H1 (cell line): ENCODE measurements at regions not wholly inside any gene's neighbourhood (a gene's known extent, or its start where the extent isn't known, plus 50 kb on each side); places are given as distances from the start of the nearest gene placed in this dataset.

Experiments used
- CTCF ChIA-PET: fragments of 300-600 bp; sonication (Branson Sonifier 250); formaldehyde crosslinking; loops from one replicate; lab custom pipeline; 2021; ENCODE audit not compliant: partially characterized antibody; lab: Charles Lee
- POLR2A ChIA-PET: fragments of 300-600 bp; sonication (Branson Sonifier 250); formaldehyde crosslinking; loops from one replicate; lab custom pipeline; 2021; ENCODE audit warnings: inconsistent platforms; ENCODE audit not compliant: partially characterized antibody; lab: Charles Lee
- DNase-seq, 2 experiments: peaks; one replicate each; pipeline versions ENCODE4 v3.0.0 to v3.0.0-alpha.2; 2010 to 2022; ENCODE audit warnings: low spot score in 2 of 2, low read depth in 1 of 2, mixed read lengths in 1 of 2
- FAIRE-seq: peaks from 2 replicates; lab custom pipeline; 2011; peaks lifted over from hg19 to GRCh38; lab: Jason Lieb, UNC
- H2AFZ ChIP-seq: 2 replicates; pipeline ENCODE4 v1.8.1; 2012; ENCODE audit warnings: low read length, inconsistent platforms
- H2AK5ac ChIP-seq: 2 replicates; pipeline ENCODE4 v1.6.1; 2013; ENCODE audit warnings: low read depth, low read length
- H2BK120ac ChIP-seq: replicated peaks from 2 replicates; pipeline ENCODE3; 2013; ENCODE audit warnings: low read depth, low read length, inconsistent platforms
- H2BK12ac ChIP-seq: 2 replicates; pipeline ENCODE4 v1.6.1; 2013; ENCODE audit warnings: low read depth, low read length
- H2BK15ac ChIP-seq: 2 replicates; pipeline ENCODE4 v1.6.1; 2013; ENCODE audit warnings: low read length
- H2BK20ac ChIP-seq: 2 replicates; pipeline ENCODE4 v1.6.1; 2013; ENCODE audit warnings: low read length
- H2BK5ac ChIP-seq: 2 replicates; pipeline ENCODE4 v1.6.1; 2013; ENCODE audit warnings: low read depth, low read length
- H3K14ac ChIP-seq: 2 replicates; pipeline ENCODE4 v1.6.1; 2013; ENCODE audit warnings: inconsistent platforms; ENCODE audit not compliant: insufficient read length
- H3K18ac ChIP-seq: 2 replicates; pipeline ENCODE4 v1.6.1; 2013; ENCODE audit warnings: low read length; ENCODE audit errors: extremely low read depth
- H3K23ac ChIP-seq: 2 replicates; pipeline ENCODE4 v1.6.1; 2013; ENCODE audit warnings: inconsistent platforms; ENCODE audit not compliant: insufficient read length
- H3K23me2 ChIP-seq: 2 replicates; pipeline ENCODE4 v1.6.1; 2013; ENCODE audit warnings: low read depth, low read length
- H3K27ac ChIP-seq: 2 replicates; pipeline ENCODE4 v1.6.1; 2011; ENCODE audit warnings: low read depth, low read length, inconsistent platforms
- H3K27me3 ChIP-seq, 4 experiments: replicated peaks in 1 of 4; 1 replicate in 1 of 4; 2 replicates in 3 of 4; pipeline versions ENCODE4 v1.6.1 to v1.8.1; 2011 to 2013; ENCODE audit warnings: low read length in 3 of 4, mild to moderate bottlenecking in 3 of 4, inconsistent platforms in 2 of 4, mixed read lengths in 2 of 4, moderate library complexity in 1 of 4; ENCODE audit not compliant: control insufficient read depth in 3 of 4, insufficient read depth in 3 of 4; ENCODE audit errors: extremely low read depth in 1 of 4
- H3K36me3 ChIP-seq, 4 experiments: 2 replicates each; pipeline versions ENCODE4 v1.6.1 to v1.8.1; 2011 to 2013; ENCODE audit warnings: mild to moderate bottlenecking in 4 of 4, low read length in 3 of 4, moderate library complexity in 2 of 4, control low read depth in 1 of 4, inconsistent platforms in 1 of 4; ENCODE audit not compliant: insufficient read depth in 4 of 4, control insufficient read depth in 2 of 4
- H3K4ac ChIP-seq: replicated peaks from 2 replicates; pipeline ENCODE3; 2013; ENCODE audit warnings: low read length, low read depth, mixed read lengths, inconsistent platforms; ENCODE audit not compliant: insufficient read length
- H3K4me1 ChIP-seq, 4 experiments: replicated peaks in 1 of 4; 1 replicate in 1 of 4; 2 replicates in 3 of 4; pipeline versions ENCODE4 v1.6.1 to v1.8.1; 2011 to 2013; ENCODE audit warnings: low read length in 3 of 4, inconsistent platforms in 2 of 4, mixed read lengths in 1 of 4; ENCODE audit not compliant: insufficient read depth in 4 of 4, control insufficient read depth in 3 of 4
- H3K4me2 ChIP-seq, 2 experiments: 2 replicates each; pipeline versions ENCODE4 v1.6.1 to v1.8.1; 2011 to 2013; ENCODE audit warnings: low read depth in 2 of 2, low read length in 2 of 2, control low read depth in 1 of 2, inconsistent platforms in 1 of 2, mild to moderate bottlenecking in 1 of 2; ENCODE audit not compliant: insufficient read depth in 1 of 2
- H3K4me3 ChIP-seq, 4 experiments: fragments of 200-600, 300-600 bp in 1 of 4; sonication (generic), shearing (Covaris generic), sonication (Bioruptor Twin) in 1 of 4; 2 replicates each; pipeline versions ENCODE4 v1.5.1 to v1.8.1; 2011 to 2016; ENCODE audit warnings: low read length in 4 of 4, low read depth in 3 of 4, control low read depth in 2 of 4, inconsistent platforms in 2 of 4, mild to moderate bottlenecking in 2 of 4, mixed read lengths in 1 of 4, moderate library complexity in 1 of 4; ENCODE audit not compliant: insufficient read depth in 2 of 4; ENCODE audit errors: extremely low read depth in 1 of 4
- H3K56ac ChIP-seq: replicated peaks from 2 replicates; pipeline ENCODE3; 2013; ENCODE audit warnings: low read depth, mild to moderate bottlenecking, mixed read lengths, low read length, inconsistent platforms; ENCODE audit not compliant: insufficient read length
- H3K79me1 ChIP-seq: 2 replicates; pipeline ENCODE4 v1.6.1; 2013; ENCODE audit warnings: low read depth, low read length, control low read depth
- H3K79me2 ChIP-seq, 2 experiments: 2 replicates each; pipeline versions ENCODE4 v1.6.1 to v1.8.1; 2012 to 2013; ENCODE audit warnings: low read length in 2 of 2, mild to moderate bottlenecking in 2 of 2, inconsistent platforms in 1 of 2; ENCODE audit not compliant: insufficient read depth in 2 of 2, control insufficient read depth in 1 of 2
- H3K9ac ChIP-seq, 4 experiments: replicated peaks in 1 of 4; 1 replicate in 1 of 4; 2 replicates in 3 of 4; pipeline versions ENCODE4 v1.6.1 to v1.8.1; 2011 to 2013; ENCODE audit warnings: low read depth in 3 of 4, low read length in 3 of 4, control low read depth in 2 of 4, mild to moderate bottlenecking in 2 of 4, moderate library complexity in 2 of 4, inconsistent platforms in 1 of 4; ENCODE audit errors: extremely low read depth in 1 of 4
- H3K9me3 ChIP-seq, 2 experiments: 2 replicates each; pipeline versions ENCODE4 v1.6.1 to v1.8.1; 2012 to 2013; ENCODE audit warnings: mild to moderate bottlenecking in 2 of 2, moderate library complexity in 2 of 2, control low read depth in 1 of 2, inconsistent platforms in 1 of 2, low read depth in 1 of 2, low read length in 1 of 2, mixed read lengths in 1 of 2; ENCODE audit not compliant: insufficient read depth in 2 of 2
- H4K20me1 ChIP-seq, 2 experiments: replicated peaks in 1 of 2; 2 replicates each; pipeline versions ENCODE3 to v1.8.1; 2011 to 2013; ENCODE audit warnings: inconsistent platforms in 2 of 2, low read length in 2 of 2, mild to moderate bottlenecking in 1 of 2; ENCODE audit not compliant: insufficient read depth in 2 of 2, control insufficient read depth in 1 of 2
- H4K5ac ChIP-seq: 2 replicates; pipeline ENCODE4 v1.6.1; 2013; ENCODE audit warnings: low read length, low read depth, mixed read lengths, inconsistent platforms; ENCODE audit not compliant: insufficient read length
- H4K8ac ChIP-seq: 2 replicates; pipeline ENCODE4 v1.8.0; 2013; ENCODE audit warnings: mild to moderate bottlenecking, moderate library complexity, low read length, inconsistent platforms; ENCODE audit not compliant: insufficient read depth; ENCODE audit errors: extremely low read depth
- H4K91ac ChIP-seq: replicated peaks from 2 replicates; pipeline ENCODE3; 2013; ENCODE audit warnings: low read length, mixed read lengths, inconsistent platforms; ENCODE audit not compliant: insufficient read length
- CHD2 ChIP-seq: IDR thresholded peaks from 2 replicates; pipeline ENCODE4 v1.6.1; 2012; ENCODE audit warnings: low read length, improper control_type of control experiment
- EGR1 ChIP-seq: IDR thresholded peaks from 2 replicates; pipeline ENCODE4 v1.6.1; 2011; ENCODE audit warnings: low read depth, low read length, borderline replicate concordance
- HDAC6 ChIP-seq: IDR thresholded peaks from one replicate; pipeline ENCODE4 v1.7.1; 2012; ENCODE audit warnings: low read depth, mild to moderate bottlenecking, inconsistent platforms, low read length, moderate library complexity
- NRF1 ChIP-seq: IDR thresholded peaks from 2 replicates; pipeline ENCODE4 v1.6.1; 2011; ENCODE audit warnings: mild to moderate bottlenecking, low read depth, low read length, improper control_type of control experiment
- POU5F1 ChIP-seq: IDR thresholded peaks from 2 replicates; pipeline ENCODE4 v1.6.1; 2011; ENCODE audit warnings: low read depth, mild to moderate bottlenecking, low read length, moderate library complexity
- SP2 ChIP-seq: IDR thresholded peaks from 2 replicates; pipeline ENCODE4 v1.6.1; 2012; ENCODE audit warnings: mild to moderate bottlenecking, low read length, inconsistent platforms
- SUZ12 ChIP-seq: fragments of 200-600 bp; sonication (generic); IDR thresholded peaks from 2 replicates; pipeline ENCODE4 v1.6.1; 2012; ENCODE audit warnings: mild to moderate bottlenecking, inconsistent platforms, low read length, moderate library complexity, mixed read lengths
- TCF12 ChIP-seq: IDR thresholded peaks from 2 replicates; pipeline ENCODE4 v1.6.1; 2011; ENCODE audit warnings: low read depth, mild to moderate bottlenecking, low read length
- WGBS, 2 experiments: shearing (Covaris generic) in 1 of 2; methylation state at CpG; one replicate each; pipeline versions ENCODE4 v1.1.6 to v1.1.7; 2013 to 2015; ENCODE audit warnings: low lambda C conversion rate in 2 of 2, mixed read lengths in 2 of 2, inconsistent platforms in 1 of 2, low coverage in 1 of 2, missing lambda C conversion rate in 1 of 2; ENCODE audit not compliant: insufficient replicate concordance in 2 of 2, insufficient coverage in 1 of 2, insufficient read length in 1 of 2; ENCODE audit errors: extremely low coverage in 1 of 2, missing lambda C conversion rate in 1 of 2; 5-methylcytosine and 5-hydroxymethylcytosine counted together
- TF ChIP-seq, protein P1 (sequence below): IDR thresholded peaks from 2 replicates; pipeline ENCODE4 v1.6.1; 2012; ENCODE audit warnings: low read length, inconsistent platforms

DNA sequence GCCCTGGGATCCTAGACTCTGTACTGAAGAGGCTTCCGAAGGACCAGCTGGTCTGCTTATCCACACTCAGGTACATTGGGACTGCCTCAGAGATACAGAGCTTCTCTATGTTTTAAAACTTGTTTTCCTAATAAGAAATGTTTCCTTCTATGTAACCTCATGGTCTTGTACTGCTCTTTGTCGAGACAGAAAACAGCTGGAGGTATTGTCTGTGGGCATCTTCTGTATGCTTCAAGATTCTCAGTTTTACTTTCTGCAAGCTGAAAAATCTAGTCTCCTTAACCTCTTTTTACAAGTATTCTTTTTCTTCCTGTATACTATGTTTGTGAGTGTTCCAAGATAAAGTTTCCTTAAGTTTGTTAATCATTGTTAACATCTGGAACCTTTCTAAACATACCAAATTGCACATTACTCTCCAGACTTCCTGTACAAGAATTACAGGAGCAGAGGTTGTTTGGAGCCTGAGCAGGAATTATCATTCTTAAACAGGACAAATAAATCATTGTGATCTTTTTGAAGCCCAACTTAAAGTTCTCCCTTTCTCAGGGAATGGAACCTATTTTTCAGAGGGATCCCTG lies 358.3 kb upstream of the CFAP20DC start:
- DNase-seq = no peak
- no peak overlapping the region for H4K5ac ChIP-seq
- H3K4me3 ChIP-seq = no peak overlapping the region
- H3K23ac ChIP-seq = no peak overlapping the region
- no peak overlapping the region for H4K91ac ChIP-seq
- H3K4ac ChIP-seq = no peak overlapping the region
- H2BK12ac ChIP-seq = no peak overlapping the region
- H3K14ac ChIP-seq = no peak overlapping the region
- peaks cover 0 to 2% (median under 1%) of the 10 kb centered on the region in 4 experiments; a peak in 2 of 7 replicates for H3K4me1 ChIP-seq
- POLR2A ChIA-PET = no interaction called here
- TF ChIP-seq, protein P1, sequence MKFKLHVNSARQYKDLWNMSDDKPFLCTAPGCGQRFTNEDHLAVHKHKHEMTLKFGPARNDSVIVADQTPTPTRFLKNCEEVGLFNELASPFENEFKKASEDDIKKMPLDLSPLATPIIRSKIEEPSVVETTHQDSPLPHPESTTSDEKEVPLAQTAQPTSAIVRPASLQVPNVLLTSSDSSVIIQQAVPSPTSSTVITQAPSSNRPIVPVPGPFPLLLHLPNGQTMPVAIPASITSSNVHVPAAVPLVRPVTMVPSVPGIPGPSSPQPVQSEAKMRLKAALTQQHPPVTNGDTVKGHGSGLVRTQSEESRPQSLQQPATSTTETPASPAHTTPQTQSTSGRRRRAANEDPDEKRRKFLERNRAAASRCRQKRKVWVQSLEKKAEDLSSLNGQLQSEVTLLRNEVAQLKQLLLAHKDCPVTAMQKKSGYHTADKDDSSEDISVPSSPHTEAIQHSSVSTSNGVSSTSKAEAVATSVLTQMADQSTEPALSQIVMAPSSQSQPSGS = no peak
- TF ChIP-seq SUZ12 (no peak), SP2 (no peak), CHD2 (no peak), NRF1 (no peak), TCF12 (no peak), EGR1 (no peak), HDAC6 (no peak), POU5F1 (no peak)
- TF ChIP-seq, all 59 proteins: peak for 0
- H2BK120ac ChIP-seq = no peak overlapping the region
- H3K27ac ChIP-seq = no peak overlapping the region
- no peak overlapping the region for H2AFZ ChIP-seq
- H3K9ac ChIP-seq = no peak overlapping the region
- H3K56ac ChIP-seq = no peak overlapping the region
- no peaks in the 10 kb centered on the region for H4K20me1 ChIP-seq
- no peak for FAIRE-seq
- no peak overlapping the region for H4K8ac ChIP-seq
- WGBS, 2 experiments = 89% methylated on average over 2 of the region's 2 CpGs; no CpG with 5 or more reads in 1 of the 2 experiments
- no peak overlapping the region for H2AK5ac ChIP-seq
- no peaks in the 10 kb centered on the region for H3K36me3 ChIP-seq
- no peak overlapping the region for H2BK20ac ChIP-seq
- H3K9me3 ChIP-seq = no peaks in the 10 kb centered on the region
- H3K79me1 ChIP-seq = no peaks in the 10 kb centered on the region
- CTCF ChIA-PET = no interaction called here
- no peaks in the 10 kb centered on the region for H3K79me2 ChIP-seq
- no peak overlapping the region for H2BK5ac ChIP-seq
- no peak overlapping the region for H3K4me2 ChIP-seq
- H2BK15ac ChIP-seq = no peak overlapping the region
- H3K27me3 ChIP-seq = no peaks in the 10 kb centered on the region
- no peak overlapping the region for H3K18ac ChIP-seq
- H3K23me2 ChIP-seq = no peaks in the 10 kb centered on the region
